Lower lobe of right lung (tissue), 2 donors: ENCODE measurements at regions not wholly inside any gene's neighbourhood (a gene's known extent, or its start where the extent isn't known, plus 50 kb on each side); places are given as distances from the start of the nearest gene placed in this dataset.
"Not testable (repeated sequence)": the region's sequence is repeated elsewhere in the genome, so short reads cannot be mapped to it uniquely, and the experiment has no call there.

Experiments used
- ATAC-seq, 2 donors: fragments of 200-7000 bp; cut with Tn5 transposase; one replicate each; pipeline ENCODE4 v1.9.1; 2020 to 2022; ENCODE audit warnings: mild to moderate bottlenecking in 2 of 2, moderate library complexity in 2 of 2
- DNase-seq: peaks from one replicate; pipeline ENCODE4 v3.0.0-alpha.2; 2020
- H3K27ac ChIP-seq: fragments of 200-600 bp; one replicate; pipeline ENCODE4 v1.8.0; 2022
- H3K27me3 ChIP-seq: fragments of 200-600 bp; one replicate; pipeline ENCODE4 v1.8.0; 2022; ENCODE audit warnings: low read depth
- H3K36me3 ChIP-seq: fragments of 200-600 bp; one replicate; pipeline ENCODE4 v1.8.0; 2022; ENCODE audit warnings: mild to moderate bottlenecking
- H3K4me1 ChIP-seq: fragments of 200-600 bp; one replicate; pipeline ENCODE4 v1.8.0; 2022
- H3K4me3 ChIP-seq: fragments of 200-600 bp; one replicate; pipeline ENCODE4 v1.8.0; 2022; ENCODE audit warnings: mild to moderate bottlenecking
- H3K9me3 ChIP-seq: fragments of 200-600 bp; one replicate; pipeline ENCODE4 v1.8.0; 2022
- intact Hi-C: fragments of 100-400 bp; cut with DNase I; formaldehyde crosslinking; loops from one replicate; pipeline ENCODE4 v1.11.0; 2022
- donor health status: DM: no; HTN: yes; CAD: no; lungs with severe emphysema.

GRCh38 chr2:132307613-132308198, 108.9 kb upstream of the GPR39 start:
- ATAC-seq, intact Hi-C loops, H3K4me3 ChIP-seq: not testable (repeated sequence)

GRCh38 chr2:132309203-132309602, 107.4 kb upstream of the GPR39 start:
- H3K36me3 ChIP-seq, H3K4me3 ChIP-seq, intact Hi-C loops, H3K27me3 ChIP-seq, DNase-seq, ATAC-seq, H3K27ac ChIP-seq, H3K4me1 ChIP-seq, H3K9me3 ChIP-seq: not testable (repeated sequence)

More at GRCh38 chr2:132307613-132308198, 108.9 kb upstream of the GPR39 start:
- not testable (repeated sequence) for H3K9me3 ChIP-seq, H3K4me1 ChIP-seq, DNase-seq, H3K36me3 ChIP-seq, H3K27me3 ChIP-seq, H3K27ac ChIP-seq

GRCh38 chr2:132315546-132315945, 101.1 kb upstream of the GPR39 start:
- H3K4me1 ChIP-seq, H3K9me3 ChIP-seq, H3K36me3 ChIP-seq, ATAC-seq, H3K27me3 ChIP-seq, H3K4me3 ChIP-seq, H3K27ac ChIP-seq, intact Hi-C loops, DNase-seq: not testable (repeated sequence)

GRCh38 chr2:132317026-132317680, 99.5 kb upstream of the GPR39 start:
- H3K27ac ChIP-seq, H3K27me3 ChIP-seq, H3K36me3 ChIP-seq, DNase-seq, H3K4me3 ChIP-seq, H3K4me1 ChIP-seq, intact Hi-C loops, H3K9me3 ChIP-seq, ATAC-seq: not testable (repeated sequence)

GRCh38 chr2:132318481-132318880, 98.1 kb upstream of the GPR39 start:
- H3K4me1 ChIP-seq, DNase-seq, intact Hi-C loops, H3K36me3 ChIP-seq, H3K9me3 ChIP-seq, H3K27ac ChIP-seq, H3K27me3 ChIP-seq, H3K4me3 ChIP-seq, ATAC-seq: not testable (repeated sequence)

GRCh38 chr2:132324005-132324404, 92.6 kb upstream of the GPR39 start:
- intact Hi-C loops, ATAC-seq, H3K4me3 ChIP-seq: not testable (repeated sequence)

GRCh38 chr2:132332345-132333033, 84.1 kb upstream of the GPR39 start:
- H3K27me3 ChIP-seq, H3K4me1 ChIP-seq, DNase-seq, H3K36me3 ChIP-seq, intact Hi-C loops, H3K4me3 ChIP-seq, H3K27ac ChIP-seq, ATAC-seq, H3K9me3 ChIP-seq: not testable (repeated sequence)

More at GRCh38 chr2:132324005-132324404, 92.6 kb upstream of the GPR39 start:
- not testable (repeated sequence) for H3K4me1 ChIP-seq, H3K9me3 ChIP-seq, H3K27me3 ChIP-seq, H3K27ac ChIP-seq, H3K36me3 ChIP-seq, DNase-seq

GRCh38 chr2:132337135-132337534, 79.5 kb upstream of the GPR39 start:
- H3K9me3 ChIP-seq, H3K36me3 ChIP-seq, H3K27ac ChIP-seq, H3K4me3 ChIP-seq, ATAC-seq, DNase-seq, intact Hi-C loops, H3K27me3 ChIP-seq, H3K4me1 ChIP-seq: not testable (repeated sequence)

- H3K36me3 ChIP-seq, H3K4me1 ChIP-seq, H3K9me3 ChIP-seq, ATAC-seq, DNase-seq, H3K27ac ChIP-seq, intact Hi-C loops, H3K27me3 ChIP-seq, H3K4me3 ChIP-seq: not testable (repeated sequence)
Observed at GRCh38 chr2:132337844-132338243, 78.8 kb upstream of the GPR39 start.

GRCh38 chr2:132347041-132347780, 69.4 kb upstream of the GPR39 start:
- H3K36me3 ChIP-seq, H3K4me1 ChIP-seq, intact Hi-C loops, H3K27me3 ChIP-seq, H3K9me3 ChIP-seq: not testable (repeated sequence)
- ATAC-seq, result peak; percentile 100
- Histone ChIP-seq H3K4me3 (peak overlapping the region; percentile 52), H3K27ac (peak overlapping the region; percentile 62)
- peak; percentile 87 for DNase-seq
